HG03095 (cell line): ENCODE measurements at regions not wholly inside any gene's neighbourhood (a gene's known extent, or its start where the extent isn't known, plus 50 kb on each side); places are given as distances from the start of the nearest gene placed in this dataset.
A peak's percentile ranks its signal among the peaks of the same experiment; 100 is the strongest.
"Not testable (repeated sequence)": the region's sequence is repeated elsewhere in the genome, so short reads cannot be mapped to it uniquely, and the experiment has no call there.

Source experiments
- ATAC-seq: cut with Tn5 transposase; IDR thresholded peaks from one replicate; pipeline ENCODE4 v1.9.1; 2021; ENCODE audit warnings: moderate library complexity; ENCODE audit not compliant: unreplicated experiment

DNA sequence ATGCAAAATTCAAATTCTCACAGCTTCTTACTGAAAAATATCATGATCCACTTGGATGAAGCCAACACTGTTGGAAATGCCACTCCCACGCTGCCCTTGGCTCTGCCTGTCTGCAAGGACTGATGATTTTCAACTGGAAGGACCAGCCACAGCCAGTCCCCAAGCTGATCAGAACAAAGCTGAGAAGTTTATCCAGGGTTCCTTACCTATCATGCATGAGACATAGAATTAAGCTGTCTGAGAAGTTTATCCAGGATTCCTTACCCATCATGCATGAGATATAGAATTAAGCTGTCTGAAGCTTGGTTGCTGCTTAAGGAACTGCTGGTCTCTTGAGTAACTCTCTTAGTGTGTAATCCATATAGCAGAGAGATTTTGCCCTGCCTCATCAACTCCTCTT lies 159.8 kb upstream of the TMEM260 start:
- no peak for ATAC-seq

DNA sequence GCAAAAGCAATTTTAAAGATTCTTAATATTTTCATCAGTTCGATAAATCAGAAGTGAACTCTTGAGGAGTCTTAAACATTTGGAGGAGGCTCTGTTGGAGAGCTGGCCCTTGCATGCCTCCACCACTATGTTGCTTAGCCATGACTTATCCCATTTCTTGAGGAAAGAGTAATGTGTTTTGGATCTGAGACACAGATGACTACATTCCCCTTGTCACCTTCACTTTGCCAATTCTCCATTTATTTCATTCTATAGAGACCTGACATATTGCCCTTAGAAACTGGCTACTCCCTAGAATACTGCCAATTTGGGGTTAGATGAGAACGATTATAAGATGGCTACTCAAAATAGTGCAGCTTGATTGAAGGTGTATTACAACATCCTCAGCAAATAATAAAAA lies 157.4 kb upstream of the TMEM260 start:
- no peak for ATAC-seq

DNA sequence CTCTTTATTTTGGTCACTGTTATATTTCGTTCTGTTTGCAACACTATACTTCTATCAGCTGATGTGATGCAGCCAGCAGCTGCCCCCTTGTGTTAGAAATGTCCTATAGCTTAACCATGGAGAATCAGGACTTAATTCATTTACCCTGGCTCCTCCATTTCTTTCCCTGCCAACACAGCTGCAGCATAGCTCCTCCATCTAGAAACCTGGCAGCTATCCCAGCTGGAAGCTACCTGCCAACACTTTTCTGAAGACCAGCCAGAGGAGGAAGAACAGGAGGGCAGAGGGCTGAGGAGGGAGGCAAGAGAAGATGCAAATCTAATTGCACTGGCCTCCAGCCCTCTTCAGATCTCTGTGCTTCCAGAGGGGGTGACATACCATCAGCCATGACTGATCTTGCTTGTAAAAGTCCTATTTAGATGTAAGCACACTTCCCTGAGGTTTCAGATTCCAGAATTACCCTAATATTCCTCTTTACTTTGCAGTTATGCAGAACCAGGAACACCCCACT lies 156.8 kb upstream of the TMEM260 start:
- no peak for ATAC-seq

DNA sequence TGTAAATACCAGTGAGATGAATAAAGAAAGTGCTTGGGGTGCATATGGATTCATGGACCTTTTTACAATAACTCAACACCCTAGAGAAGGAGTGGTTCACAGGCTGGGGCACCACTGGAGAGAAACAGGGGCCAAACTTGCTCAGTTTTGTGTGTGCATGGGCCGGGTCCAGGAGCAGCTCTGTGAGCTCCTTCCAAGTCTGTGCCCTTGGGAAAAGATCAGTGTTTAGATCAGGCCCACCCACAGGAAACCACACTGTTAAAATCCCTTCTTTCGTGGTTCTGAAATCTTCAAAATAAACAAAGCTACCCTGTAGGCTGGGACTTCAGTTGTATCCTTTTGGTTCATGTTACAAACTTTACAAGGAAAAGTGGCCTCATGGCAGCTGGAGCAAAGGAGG lies 156.1 kb upstream of the TMEM260 start:
- ATAC-seq = no peak

DNA sequence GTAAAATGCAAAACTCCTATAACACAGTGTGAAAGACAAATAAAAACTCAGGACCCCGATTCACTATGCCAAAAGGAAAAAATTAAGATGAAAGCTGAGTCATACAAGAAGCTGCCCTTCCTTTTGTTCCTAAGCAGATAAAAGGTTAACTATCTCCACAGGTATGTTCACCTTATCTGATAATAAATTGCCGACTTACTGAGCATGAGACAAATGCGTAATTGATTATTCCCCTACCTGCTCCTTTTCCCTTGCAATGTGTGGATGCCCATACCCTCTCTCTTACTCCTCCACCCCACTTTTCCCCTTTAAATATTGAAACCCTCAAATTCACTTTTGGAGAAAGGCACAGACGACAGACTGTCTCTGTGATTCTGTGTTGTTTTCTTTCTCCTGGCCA lies 148.6 kb upstream of the TMEM260 start:
- no peak for ATAC-seq

DNA sequence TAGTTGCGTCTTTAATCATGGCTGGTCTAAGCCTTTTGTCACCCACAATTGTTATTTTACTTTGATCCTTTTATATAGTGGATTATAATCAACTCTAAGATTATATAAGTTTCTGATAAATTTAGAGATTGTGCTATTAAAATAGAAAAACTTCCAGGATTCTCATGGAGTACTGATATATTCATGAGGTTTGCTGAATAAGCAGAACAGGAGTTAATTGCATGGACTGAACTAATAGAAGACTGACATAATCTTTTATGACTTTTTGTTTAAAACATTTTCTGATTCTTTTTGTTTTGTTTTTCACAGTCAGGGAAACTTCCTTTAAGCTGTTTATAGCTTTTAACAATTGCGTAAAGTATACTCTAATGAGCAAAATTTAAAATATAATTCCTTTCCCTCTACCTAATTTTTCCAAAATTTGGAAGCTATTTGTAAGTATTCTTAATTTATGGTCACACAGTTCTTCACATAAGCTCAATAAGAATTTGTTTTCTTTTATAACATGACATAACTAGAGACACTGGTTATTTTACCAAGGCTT lies 129.9 kb upstream of the TMEM260 start:
- no peak for ATAC-seq

DNA sequence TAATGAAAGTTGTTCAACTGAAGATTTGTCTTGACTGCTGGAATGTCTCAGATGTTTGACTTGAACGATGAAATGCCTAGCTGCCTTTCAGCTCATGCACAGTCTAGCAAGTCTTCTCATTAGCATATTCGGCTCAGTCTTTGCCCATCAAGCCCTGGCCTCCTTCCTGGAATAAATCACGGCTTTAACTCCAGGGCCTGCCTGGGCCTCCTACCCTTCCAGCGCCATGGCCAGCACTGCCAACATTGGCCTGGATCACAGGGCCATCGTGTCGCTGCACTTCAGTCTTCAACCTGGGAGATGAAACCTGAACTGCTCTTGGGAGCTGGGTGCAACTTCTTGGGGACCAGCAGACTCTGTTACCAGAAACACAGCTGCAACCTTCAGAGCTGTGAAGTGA lies 126.7 kb upstream of the TMEM260 start:
- no peak for ATAC-seq

DNA sequence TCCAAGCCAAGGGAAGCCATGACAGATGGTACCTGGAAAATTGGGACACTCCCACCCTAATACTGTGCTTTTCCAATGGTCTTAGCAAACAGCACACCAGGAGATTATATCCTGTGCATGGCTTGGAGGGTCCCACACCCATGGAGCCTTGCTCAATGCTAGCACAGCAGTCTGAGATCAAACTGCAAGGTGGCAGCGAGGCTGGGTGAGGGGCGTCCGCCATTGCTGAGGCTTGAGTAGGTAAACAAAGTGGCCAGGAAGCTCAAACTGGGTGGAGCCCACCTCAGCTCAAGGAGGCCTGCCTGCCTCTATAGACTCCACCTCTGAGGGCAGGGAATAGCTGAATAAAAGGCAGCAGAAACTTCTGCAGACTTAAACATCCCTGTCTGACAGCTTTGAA lies 124.9 kb upstream of the TMEM260 start:
- not testable (repeated sequence) for ATAC-seq

DNA sequence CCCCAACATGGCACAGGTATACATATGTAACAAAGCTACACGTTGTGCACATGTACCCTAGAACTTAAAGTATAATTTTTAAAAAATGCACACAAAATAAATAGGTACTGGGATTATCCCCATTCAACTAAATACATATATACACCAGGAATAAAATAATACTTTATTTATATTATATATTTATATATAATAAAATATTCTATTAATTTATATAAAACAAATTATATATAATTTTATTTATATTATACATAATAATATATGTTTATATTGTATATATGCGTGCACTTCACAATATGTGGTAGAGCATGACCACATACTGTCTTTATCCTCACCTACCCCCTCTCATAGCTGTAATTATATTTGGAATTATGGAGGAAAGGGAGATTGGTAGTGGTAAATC lies 119.1 kb upstream of the TMEM260 start:
- no peak for ATAC-seq

DNA sequence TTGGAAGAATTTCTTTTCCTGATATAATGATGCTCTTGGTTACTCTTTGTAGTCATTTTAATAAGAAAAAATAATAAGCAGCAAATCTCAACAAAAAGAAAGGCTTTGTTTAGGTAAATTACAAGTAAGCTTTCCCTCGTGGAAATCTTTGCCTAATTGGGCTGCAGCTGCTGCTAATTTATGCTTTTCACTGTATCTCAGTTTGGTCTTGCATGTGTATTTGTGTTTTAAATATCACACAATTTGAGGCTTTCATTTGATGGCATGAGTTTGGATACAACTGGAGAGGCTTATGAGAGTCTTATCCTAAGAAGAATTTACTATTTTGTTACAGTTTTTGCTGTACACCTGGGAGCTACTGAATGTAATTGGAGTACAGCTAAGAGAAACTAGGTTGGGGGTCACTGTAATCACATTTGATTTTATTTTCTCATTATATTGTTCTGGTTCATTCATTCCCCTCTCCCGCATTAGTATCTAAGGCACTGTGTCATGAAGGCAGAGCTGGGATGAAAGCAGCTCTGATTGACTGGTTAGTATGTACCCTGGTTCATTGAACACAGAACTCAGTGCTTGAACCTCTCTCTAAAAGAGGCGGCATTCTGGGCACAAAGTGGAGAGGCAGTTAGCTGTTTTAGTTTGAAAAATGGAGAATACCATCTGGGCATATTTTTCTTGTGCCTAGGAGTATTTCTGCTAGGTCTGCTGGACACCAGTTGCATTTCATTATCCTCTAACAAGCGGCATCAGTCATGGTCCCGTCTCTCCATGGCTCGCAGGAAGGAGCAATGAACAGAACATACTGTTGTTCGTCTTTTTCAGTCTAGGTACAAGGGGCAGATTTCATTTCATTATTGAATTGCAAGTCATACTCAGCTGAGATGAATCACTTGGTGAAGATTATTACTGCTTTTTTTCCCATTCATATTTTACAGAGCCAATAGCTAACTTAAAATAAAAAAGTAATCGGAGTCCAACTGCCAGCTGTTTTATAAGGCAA lies 118.0 kb upstream of the TMEM260 start:
- ATAC-seq = no peak

DNA sequence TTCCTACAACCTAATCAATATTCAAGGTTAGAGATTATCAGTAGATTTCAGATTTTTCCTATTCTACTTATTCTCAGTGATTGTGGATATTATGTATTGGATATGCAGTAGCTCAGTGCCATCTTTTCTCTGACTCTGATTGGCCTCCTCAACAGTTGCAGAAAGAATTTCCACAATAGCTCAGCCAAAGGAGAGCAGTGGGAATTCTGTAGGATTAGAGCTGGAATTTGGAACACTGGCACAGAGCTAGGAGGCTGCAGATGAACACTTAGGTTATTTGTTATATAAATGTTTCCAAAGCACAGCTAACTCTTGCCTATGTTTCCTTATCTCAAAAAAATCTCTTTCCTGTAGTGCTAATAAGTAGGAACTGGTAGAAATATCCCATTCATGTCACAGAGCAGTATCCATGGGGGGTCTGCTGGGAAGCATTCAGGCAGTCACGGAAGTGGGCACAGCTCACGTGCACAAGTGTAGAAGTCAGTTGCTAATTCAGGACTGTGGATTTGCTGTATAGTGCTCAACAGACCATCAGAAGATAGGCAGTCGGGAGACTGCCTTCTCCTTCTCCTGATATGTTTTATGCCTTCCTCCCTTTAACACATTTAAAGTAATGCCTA lies 116.2 kb upstream of the TMEM260 start:
- no peak for ATAC-seq

DNA sequence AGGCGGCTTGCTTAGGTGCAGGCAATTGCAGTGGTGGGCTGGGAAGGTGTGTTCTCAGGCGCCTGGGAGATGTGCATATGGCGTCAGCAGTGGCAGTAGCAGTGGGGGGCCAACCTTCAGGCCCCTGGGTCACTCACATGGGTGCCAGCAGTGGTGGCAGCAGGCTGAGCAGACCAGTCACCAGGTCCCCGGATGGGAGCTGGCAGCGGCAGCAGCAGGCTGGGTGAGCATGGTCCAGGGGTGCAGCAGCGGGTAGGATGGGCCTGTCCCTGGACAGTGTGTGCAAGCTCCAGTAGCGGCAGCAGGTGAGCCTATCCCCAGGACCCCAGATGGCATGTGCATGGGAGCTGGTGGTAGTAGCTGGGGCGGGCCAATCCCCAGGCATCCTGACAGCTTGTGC lies 108.5 kb upstream of the TMEM260 start:
- ATAC-seq = no peak

DNA sequence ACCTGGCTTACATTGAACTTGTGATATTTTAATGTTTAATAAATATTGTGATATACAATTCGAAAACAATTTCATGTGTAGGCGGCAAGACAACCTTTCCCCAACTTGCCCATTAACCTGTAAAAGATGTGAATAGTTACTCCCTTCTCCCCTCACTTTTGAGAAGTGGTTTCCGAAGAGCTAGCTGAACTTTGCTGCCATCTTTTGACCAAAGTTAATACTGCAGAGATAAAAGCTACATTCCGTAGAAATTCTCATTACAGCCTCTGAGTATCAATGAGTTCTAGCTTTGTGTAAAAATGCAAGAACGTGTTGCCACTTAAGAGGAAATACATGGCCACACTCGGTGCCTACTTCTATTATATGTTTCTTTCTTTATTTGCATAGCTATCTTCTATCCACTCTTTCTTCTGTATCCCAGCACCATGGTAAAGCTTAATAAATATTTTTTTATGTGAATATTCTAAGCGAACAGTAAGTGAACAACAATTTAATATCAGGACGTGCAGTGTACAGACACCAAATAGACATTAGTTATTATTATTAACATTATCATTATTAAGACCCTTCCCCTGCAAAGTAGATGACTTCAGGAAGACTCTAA lies 105.1 kb upstream of the TMEM260 start:
- no peak for ATAC-seq

DNA sequence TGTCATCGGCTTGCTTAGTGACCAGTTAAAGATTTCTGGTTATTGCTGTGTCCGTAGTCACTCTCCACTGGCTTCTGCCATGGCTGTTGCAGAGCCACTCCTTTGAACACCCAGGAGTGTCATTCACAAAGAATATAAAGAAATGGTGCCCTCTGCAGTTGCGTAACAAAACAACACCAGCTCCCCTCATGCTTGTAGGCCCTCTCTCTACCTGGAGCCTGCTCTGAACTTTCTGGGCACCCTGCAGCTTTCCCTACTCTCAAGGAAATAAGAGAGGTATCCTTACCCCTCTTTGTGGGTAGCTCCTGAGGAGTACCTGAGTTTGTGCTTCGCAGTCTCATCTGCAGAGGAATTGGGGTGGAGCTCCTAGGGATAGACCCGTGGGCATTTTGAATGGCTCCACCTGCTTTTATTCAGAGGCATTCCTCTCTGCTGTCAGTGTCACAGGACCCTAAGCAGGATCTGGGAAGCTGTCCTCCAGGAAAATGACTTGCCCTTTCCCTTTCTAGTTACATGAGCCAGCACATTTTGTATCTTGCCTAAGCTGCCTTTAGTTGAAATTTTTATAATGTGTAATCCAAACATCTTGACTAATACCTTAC lies 97.2 kb upstream of the TMEM260 start:
- no peak for ATAC-seq

DNA sequence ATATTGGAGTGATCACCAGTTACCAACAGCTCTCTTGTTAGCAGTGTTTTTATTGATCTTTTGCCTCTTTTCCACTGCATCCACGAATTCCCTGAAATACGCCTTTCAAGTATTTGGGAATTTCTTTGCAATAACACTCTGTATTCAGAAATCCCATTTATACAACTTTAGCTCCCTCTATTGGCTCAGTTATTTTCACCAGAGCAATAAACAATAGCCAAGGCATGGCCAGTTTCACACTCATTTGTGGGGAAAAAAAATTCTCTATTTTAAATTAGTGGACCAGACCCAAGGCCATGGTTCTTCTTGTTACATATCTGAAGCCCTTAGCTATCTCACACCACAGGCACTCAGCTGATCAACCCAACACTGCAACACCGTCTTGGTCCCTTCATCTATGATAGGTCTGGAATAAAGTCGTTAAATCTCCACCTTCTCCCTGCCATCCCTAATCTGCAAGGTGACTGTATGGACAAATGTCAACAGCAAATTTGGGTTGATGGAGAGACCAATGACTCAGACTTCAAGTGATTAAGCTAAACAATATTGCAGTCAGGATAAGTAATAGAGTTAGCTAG lies 92.4 kb upstream of the TMEM260 start:
- ATAC-seq = no peak

DNA sequence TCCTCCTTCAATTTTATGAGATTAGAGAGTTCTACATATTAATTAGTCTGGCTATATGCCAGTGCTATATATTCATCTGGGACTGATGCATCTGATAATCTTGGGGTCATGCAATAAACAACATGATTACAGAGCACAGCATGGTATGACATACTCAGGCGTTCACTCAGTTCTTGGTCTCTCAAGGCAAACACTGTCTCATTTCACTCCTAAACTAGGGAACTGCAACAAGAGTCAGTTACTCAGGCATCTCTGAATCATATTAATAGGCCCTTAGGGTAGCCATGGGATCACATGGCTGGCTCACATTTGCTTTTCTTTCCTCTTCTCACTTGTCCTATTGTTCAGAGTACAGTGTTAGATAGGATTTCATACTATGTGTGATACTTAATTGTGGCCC lies 91.8 kb upstream of the TMEM260 start:
- ATAC-seq = no peak

DNA sequence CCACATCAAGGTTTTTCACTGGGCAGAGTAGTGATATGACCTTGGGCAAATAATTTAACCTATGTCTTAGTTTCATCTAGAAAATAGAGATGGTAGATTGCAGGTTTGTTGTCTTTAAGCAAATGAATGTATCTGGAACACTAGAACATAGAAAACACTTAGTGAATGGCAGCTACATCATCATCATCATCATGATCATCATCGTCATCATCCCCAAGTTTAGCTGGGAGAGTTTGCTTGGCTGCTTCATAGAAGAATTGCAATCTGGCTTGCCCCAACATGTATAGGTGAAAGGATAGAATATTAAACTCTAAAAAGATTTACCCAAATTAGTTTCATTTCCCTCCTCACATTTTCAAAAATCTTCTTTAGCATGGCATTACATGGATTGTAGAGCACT lies 91.3 kb upstream of the TMEM260 start:
- no peak for ATAC-seq

DNA sequence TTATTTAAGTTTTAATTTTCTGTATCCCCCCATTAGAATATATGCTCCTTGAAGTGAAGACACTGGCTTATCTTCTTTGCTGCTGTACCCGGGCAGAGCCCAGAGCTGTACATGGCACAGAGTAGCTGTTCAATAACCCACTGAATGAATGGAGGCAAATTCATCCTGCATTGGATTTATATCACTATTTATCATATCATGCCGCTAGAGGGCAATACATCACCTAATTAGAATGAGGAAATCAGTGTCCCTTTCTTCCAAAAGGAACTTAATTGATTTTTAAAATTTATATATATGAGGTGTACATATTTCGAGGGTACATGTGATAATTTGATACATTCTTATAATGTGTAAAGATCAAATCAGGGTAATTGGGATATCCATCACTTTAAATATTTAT lies 89.2 kb upstream of the TMEM260 start:
- ATAC-seq = no peak

DNA sequence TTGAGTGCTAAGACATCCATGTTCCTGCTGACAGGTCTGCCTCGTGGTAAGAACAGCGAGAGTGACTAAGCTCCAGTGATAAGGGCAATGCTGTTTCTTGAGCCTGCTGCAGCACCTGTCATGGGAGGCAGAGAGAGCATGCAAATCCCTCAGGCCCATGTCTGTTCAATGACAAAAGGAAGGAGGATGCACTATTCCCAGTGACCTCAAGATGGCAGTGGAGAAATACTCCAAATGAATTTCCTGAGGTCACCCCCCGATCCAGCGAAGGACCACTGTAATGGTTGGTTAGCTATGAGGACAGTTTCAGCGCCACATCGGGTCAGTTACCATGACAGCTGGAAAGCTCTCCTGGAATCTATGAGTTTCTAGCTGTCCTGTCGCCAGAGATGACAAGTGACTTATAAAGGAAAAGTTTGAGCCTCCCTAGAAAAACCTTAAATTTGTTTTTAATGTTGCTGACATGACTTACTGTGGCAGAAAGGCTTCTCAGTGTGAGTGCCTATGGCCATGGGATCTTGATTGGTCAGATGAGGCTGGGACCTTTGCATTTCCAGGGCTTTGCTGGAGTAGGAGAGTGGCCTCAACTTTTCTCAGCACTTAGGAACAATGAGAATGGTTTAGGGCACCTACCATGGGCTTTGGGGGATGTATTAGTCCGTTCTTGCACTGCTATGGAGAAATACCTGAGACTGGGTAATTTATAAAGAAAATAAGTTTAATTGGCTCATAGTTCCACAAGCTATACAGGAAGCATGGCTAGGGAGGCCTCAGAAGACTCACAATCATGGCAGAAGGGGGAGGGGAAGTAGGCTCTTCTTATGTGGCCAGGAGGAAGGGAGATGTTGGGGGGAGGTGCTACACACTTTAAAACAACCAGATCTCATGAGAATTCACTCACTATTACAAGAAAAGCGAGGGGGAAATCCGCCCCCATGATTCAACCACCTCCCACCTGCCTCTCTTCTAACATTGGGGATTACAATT lies 88.0 kb upstream of the TMEM260 start:
- ATAC-seq = peak; percentile 74

DNA sequence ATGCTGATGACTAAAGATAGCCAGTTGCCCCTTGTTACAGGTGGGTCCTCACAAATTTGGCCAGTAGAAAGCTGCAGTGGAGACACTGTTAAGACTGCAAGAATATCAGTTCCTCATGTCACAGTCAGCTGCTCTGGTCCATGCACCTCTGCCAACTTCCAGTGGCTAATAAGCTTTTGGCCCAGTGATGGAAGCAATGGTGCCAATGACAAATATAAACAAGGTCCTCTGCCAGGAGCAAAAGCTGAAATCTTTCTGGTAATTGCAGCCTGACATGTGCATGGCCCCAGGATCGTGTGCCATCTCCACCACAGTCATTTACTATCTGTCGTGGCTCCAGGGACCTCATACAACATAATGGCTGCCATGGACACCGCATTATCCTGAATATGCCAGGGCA lies 85.4 kb upstream of the TMEM260 start:
- no peak for ATAC-seq
